ENCODE measurements at regions not wholly inside any gene's neighbourhood (a gene's known extent, or its start where the extent isn't known, plus 50 kb on each side); places are given as distances from the start of the nearest gene placed in this dataset.

DNA sequence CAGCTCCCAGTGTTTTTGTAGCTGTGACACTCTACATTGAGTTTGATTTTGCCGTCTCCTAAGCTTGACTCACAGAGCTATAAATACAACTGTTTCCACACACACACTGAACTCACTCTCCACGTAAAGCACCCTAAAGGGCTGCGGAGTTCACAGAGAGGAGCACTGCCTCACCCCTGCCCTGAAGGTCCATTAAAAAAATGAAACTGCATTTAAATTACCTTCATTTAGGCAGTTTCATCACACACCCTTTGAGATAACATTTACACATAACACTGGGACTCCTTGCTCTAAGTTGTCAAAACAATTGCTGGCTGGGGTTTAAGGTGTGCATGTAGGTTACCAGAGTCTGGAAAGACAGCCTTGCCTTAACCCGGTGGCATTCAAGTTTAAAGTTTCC, 137.1 kb upstream of the MAGI3 start:
- no peak overlapping the region for H3K4me3 ChIP-seq (ENCODE audit: low read depth, low read length)
- TF ChIP-seq, protein P1, sequence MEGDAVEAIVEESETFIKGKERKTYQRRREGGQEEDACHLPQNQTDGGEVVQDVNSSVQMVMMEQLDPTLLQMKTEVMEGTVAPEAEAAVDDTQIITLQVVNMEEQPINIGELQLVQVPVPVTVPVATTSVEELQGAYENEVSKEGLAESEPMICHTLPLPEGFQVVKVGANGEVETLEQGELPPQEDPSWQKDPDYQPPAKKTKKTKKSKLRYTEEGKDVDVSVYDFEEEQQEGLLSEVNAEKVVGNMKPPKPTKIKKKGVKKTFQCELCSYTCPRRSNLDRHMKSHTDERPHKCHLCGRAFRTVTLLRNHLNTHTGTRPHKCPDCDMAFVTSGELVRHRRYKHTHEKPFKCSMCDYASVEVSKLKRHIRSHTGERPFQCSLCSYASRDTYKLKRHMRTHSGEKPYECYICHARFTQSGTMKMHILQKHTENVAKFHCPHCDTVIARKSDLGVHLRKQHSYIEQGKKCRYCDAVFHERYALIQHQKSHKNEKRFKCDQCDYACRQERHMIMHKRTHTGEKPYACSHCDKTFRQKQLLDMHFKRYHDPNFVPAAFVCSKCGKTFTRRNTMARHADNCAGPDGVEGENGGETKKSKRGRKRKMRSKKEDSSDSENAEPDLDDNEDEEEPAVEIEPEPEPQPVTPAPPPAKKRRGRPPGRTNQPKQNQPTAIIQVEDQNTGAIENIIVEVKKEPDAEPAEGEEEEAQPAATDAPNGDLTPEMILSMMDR (IDR thresholded peaks at IDR 0.05): no peak
- H3K27me3 ChIP-seq (ENCODE audit: control insufficient read depth, insufficient read depth, low read length): no peaks in the 10 kb centered on the region
- no peak overlapping the region for H3K4me2 ChIP-seq (ENCODE audit: low read length)
- no peak overlapping the region for H2AFZ ChIP-seq
- no peaks in the 10 kb centered on the region for H3K4me1 ChIP-seq
- H3K9ac ChIP-seq: no peak overlapping the region
- no peaks in the 10 kb centered on the region for H3K36me3 ChIP-seq (ENCODE audit: control insufficient read depth, insufficient read depth, low read length)
- no peaks in the 10 kb centered on the region for H3K9me3 ChIP-seq (ENCODE audit: control insufficient read depth, low read length)
- H3K79me2 ChIP-seq: no peaks in the 10 kb centered on the region
- no peak overlapping the region for H3K27ac ChIP-seq

- no peaks in the 10 kb centered on the region for H3K79me2 ChIP-seq
- H3K9ac ChIP-seq: no peak overlapping the region
- no peak overlapping the region for H3K27ac ChIP-seq
- no peak overlapping the region for H3K4me2 ChIP-seq (ENCODE audit: low read length)
- H2AFZ ChIP-seq: no peak overlapping the region
- TF ChIP-seq, protein P1 (IDR thresholded peaks at IDR 0.05): no peak
- H3K9me3 ChIP-seq (ENCODE audit: control insufficient read depth, low read length): no peaks in the 10 kb centered on the region
- no peaks in the 10 kb centered on the region for H3K4me1 ChIP-seq
- no peaks in the 10 kb centered on the region for H3K36me3 ChIP-seq (ENCODE audit: control insufficient read depth, insufficient read depth, low read length)
- no peaks in the 10 kb centered on the region for H3K27me3 ChIP-seq (ENCODE audit: control insufficient read depth, insufficient read depth, low read length)
- H3K4me3 ChIP-seq (ENCODE audit: low read depth, low read length): no peak overlapping the region
Observed at GRCh38 chr1:113253590-113253989, 136.7 kb upstream of the MAGI3 start.

GRCh38 chr1:113255038-113255719, 135.1 kb upstream of the MAGI3 start:
- no peak overlapping the region for H3K27ac ChIP-seq
- no peak overlapping the region for H3K9ac ChIP-seq
- H3K4me1 ChIP-seq: no peaks in the 10 kb centered on the region
- H3K4me2 ChIP-seq (ENCODE audit: low read length): no peak overlapping the region
- no peaks in the 10 kb centered on the region for H3K79me2 ChIP-seq
- no peaks in the 10 kb centered on the region for H3K27me3 ChIP-seq (ENCODE audit: control insufficient read depth, insufficient read depth, low read length)
- no peaks in the 10 kb centered on the region for H3K9me3 ChIP-seq (ENCODE audit: control insufficient read depth, low read length)
- no peak overlapping the region for H3K4me3 ChIP-seq (ENCODE audit: low read depth, low read length)
- H3K36me3 ChIP-seq (ENCODE audit: control insufficient read depth, insufficient read depth, low read length): no peaks in the 10 kb centered on the region
- H2AFZ ChIP-seq: no peak overlapping the region
- TF ChIP-seq, protein P1 (IDR thresholded peaks at IDR 0.05): no peak

GRCh38 chr1:113255720-113256347, 134.5 kb upstream of the MAGI3 start:
- no peak overlapping the region for H2AFZ ChIP-seq
- H3K4me1 ChIP-seq: no peaks in the 10 kb centered on the region
- TF ChIP-seq, protein P1 (IDR thresholded peaks at IDR 0.05): no peak
- H3K36me3 ChIP-seq (ENCODE audit: control insufficient read depth, insufficient read depth, low read length): no peaks in the 10 kb centered on the region
- no peaks in the 10 kb centered on the region for H3K79me2 ChIP-seq
- no peak overlapping the region for H3K9ac ChIP-seq
- H3K4me2 ChIP-seq (ENCODE audit: low read length): no peak overlapping the region
- H3K27me3 ChIP-seq (ENCODE audit: control insufficient read depth, insufficient read depth, low read length): no peaks in the 10 kb centered on the region
- no peaks in the 10 kb centered on the region for H3K9me3 ChIP-seq (ENCODE audit: control insufficient read depth, low read length)
- H3K4me3 ChIP-seq (ENCODE audit: low read depth, low read length): no peak overlapping the region
- H3K27ac ChIP-seq: no peak overlapping the region

GRCh38 chr1:113256348-113256729, 134.0 kb upstream of the MAGI3 start:
- Histone ChIP-seq H3K4me2 (ENCODE audit: low read length) (no peak overlapping the region), H3K9ac (no peak overlapping the region), H3K4me3 (ENCODE audit: low read depth, low read length) (no peak overlapping the region), H3K9me3 (ENCODE audit: control insufficient read depth, low read length) (no peaks in the 10 kb centered on the region), H3K4me1 (no peaks in the 10 kb centered on the region), H2AFZ (no peak overlapping the region), H3K36me3 (ENCODE audit: control insufficient read depth, insufficient read depth, low read length) (no peaks in the 10 kb centered on the region), H3K79me2 (no peaks in the 10 kb centered on the region), H3K27me3 (ENCODE audit: control insufficient read depth, insufficient read depth, low read length) (no peaks in the 10 kb centered on the region), H3K27ac (no peak overlapping the region)
- TF ChIP-seq, protein P1 (IDR thresholded peaks at IDR 0.05): no peak
